GM12874 (cell line): ENCODE measurements at regions not wholly inside any gene's neighbourhood (a gene's known extent, or its start where the extent isn't known, plus 50 kb on each side); places are given as distances from the start of the nearest gene placed in this dataset.

ENCODE experiments used
- CTCF ChIP-seq: IDR thresholded peaks from 2 replicates; pipeline ENCODE4 v1.5.1; 2011; ENCODE audit warnings: low read depth, mild to moderate bottlenecking, control low read depth, low read length, moderate library complexity; ENCODE audit not compliant: insufficient read depth

GRCh38 chr2:118644190-118644589, 203.3 kb downstream of the EN1 start:
- TF ChIP-seq CTCF, result no peak

DNA sequence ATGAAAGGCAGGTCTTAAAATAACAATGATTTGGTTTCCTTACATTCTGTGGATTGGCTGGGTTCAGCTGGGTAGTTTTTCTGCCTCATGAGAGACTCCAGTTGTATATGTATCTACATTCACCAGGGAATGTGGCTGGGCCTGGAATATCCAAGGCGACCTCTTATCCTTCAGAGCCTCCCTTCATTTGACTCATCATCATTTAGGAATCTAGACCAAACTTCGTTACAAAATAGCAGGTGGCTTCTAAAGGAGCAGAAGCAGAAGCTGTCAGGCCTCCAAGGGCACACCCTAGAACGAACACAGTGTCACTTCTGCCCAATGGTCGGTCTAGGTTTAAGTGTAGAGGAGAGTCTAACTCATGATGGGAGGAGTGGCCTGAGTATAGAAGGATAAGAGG, 204.2 kb downstream of the EN1 start:
- no peak for TF ChIP-seq CTCF

- TF ChIP-seq CTCF, result no peak
Measured at GRCh38 chr2:118642501-118642900, 204.9 kb downstream of the EN1 start.

GRCh38 chr2:118641711-118642110, 205.7 kb downstream of the EN1 start:
- no peak for TF ChIP-seq CTCF

DNA sequence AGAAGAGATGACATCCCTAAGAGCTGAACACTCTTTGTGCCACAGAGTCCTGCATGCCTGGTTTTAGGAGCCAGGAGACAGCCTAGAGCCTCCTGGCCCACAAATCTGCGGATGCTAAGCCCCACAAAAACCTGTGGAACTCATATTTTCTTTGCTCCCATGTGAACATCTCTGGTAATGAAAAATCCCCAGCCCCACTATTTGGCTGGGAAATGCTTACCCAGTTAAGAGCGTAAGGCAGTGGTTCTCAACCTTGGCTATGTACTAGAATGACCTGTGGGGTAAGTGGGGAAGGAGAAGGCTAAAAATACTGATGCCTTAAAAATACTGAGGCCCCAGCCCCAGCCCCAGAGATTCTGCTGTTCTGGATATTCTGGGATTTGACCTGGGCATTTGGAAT, 208.1 kb downstream of the EN1 start:
- no peak for TF ChIP-seq CTCF

- no peak for TF ChIP-seq CTCF
Measured at GRCh38 chr2:118638453-118638852, 209.0 kb downstream of the EN1 start.

DNA sequence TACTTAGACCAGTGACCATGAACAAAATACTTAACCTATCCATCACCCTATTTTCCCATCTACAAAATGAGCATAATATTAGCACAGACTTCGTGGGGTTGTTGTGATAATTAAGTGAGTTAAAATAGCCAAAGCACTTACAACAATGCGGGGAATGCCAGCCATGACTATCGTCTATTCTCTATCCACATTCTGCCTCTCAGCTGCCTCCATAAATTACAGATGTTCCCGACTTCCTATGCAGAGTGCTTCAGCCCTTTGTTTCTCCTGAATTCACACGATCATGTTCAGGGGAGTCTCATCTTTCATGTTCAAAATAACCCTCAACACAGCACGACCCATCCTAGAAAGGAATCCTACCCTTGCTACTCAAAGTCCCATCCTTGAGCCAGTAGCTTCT, 211.6 kb downstream of the EN1 start:
- no peak for TF ChIP-seq CTCF

DNA sequence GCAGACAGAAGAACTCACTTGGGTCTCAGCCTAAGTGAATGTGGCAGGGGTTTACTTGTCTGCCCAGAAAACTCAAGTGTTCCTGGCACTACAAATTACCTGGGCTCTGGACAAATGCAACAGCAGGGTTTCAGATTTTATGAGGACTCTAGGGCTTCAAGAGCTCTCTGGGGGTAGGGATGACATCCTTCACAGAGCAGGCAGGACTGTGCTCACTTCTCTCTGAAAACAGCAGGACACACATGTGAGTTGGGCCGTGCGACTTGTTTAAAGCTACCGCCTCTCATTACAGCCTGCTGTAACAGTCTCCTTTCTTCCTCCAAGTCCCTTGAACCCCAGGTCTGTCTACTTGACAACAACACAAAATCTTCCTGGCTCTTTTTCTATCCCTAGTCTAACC, 212.6 kb downstream of the EN1 start:
- no peak for TF ChIP-seq CTCF
